ENCODE measurements at regions not wholly inside any gene's neighbourhood (a gene's known extent, or its start where the extent isn't known, plus 50 kb on each side); places are given as distances from the start of the nearest gene placed in this dataset.

DNA sequence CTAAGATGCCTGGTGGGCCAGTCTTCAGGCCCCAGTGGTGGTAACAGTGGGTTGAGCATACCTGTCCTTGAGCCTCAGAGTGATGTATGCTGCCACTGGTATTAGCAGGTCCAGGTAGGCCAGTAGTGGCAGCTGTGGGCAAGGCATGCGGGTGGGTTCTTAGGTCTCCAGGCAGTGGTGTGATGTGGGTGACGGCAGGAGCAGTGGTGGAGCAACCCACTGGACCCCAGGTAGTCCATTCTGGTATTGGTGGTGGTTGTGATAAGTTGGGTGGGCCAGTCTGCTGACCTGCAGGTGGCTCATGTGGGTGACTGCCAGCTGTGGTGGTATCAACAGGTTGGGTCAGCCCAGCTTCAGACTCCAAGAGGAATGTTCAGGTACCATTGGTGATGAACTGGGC, 165.0 kb upstream of the GORAB start:
- CTCF ChIA-PET (ENCODE audit: partially characterized antibody), result no interaction called here
- peaks cover 0 to 20% (median 5%) of the 10 kb centered on the region in 8 donors for H3K9me3 Mint-ChIP-seq
- Histone ChIP-seq H3K36me3 (ENCODE audit: insufficient read depth, low read length) (no peaks in the 10 kb centered on the region), H3K9me3 (ENCODE audit: control insufficient read depth in 1 of 2, low read length in 2 of 2) (no peaks in the 10 kb centered on the region), H3K4me3 (ENCODE audit: low read length in 2 of 2) (no peak overlapping the region), H3K4me1 (ENCODE audit: insufficient read depth, low read length) (no peaks in the 10 kb centered on the region), H3K27me3 (ENCODE audit: insufficient read depth, low read length) (no peaks in the 10 kb centered on the region), H3K27ac (ENCODE audit: low read depth, low read length) (no peak overlapping the region)
- H3K4me3 Mint-ChIP-seq, result no peak overlapping the region
- H3K27me3 Mint-ChIP-seq, result peaks cover 3 to 11% of the 10 kb centered on the region in 2 donors
- intact Hi-C loops (cut with micrococcal nuclease), result no loop called here
- POLR2A ChIA-PET (ENCODE audit: partially characterized antibody), result no interaction called here
- H3K36me3 Mint-ChIP-seq, result no peaks in the 10 kb centered on the region
- H3K27ac Mint-ChIP-seq, result no peak overlapping the region
- DNase-seq, result no peak
- no peaks in the 10 kb centered on the region for H3K4me1 Mint-ChIP-seq

DNA sequence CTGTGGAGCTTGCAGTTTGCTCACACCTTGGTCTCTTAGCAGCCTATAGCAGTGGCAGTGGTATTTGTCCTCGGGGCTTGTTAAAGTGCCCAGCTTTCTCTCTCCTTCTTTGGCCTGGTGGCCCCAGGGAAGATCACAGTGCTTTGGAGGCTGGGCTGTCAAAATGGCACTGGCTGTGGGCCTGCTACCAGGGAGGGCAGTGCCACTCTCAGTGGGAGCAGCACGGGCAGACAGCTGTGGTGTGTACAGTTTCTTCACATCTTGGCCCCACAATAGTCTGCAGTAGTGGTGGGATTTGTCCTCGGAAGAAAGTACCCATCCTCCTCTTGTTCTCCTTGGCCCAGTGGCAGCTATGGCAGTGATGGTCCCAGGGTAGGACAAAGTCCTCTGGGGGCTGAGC, 164.4 kb upstream of the GORAB start:
- no peak for DNase-seq
- no peak overlapping the region for H3K4me3 Mint-ChIP-seq
- H3K27ac ChIP-seq (ENCODE audit: low read depth, low read length), result no peak overlapping the region
- H3K27me3 Mint-ChIP-seq, result peaks cover 3 to 11% of the 10 kb centered on the region in 2 donors
- H3K4me3 ChIP-seq (ENCODE audit: low read length in 2 of 2), result no peak overlapping the region
- H3K4me1 Mint-ChIP-seq, result no peaks in the 10 kb centered on the region
- H3K27ac Mint-ChIP-seq, result no peak overlapping the region
- H3K9me3 ChIP-seq (ENCODE audit: control insufficient read depth in 1 of 2, low read length in 2 of 2), result no peaks in the 10 kb centered on the region
- peaks cover 0 to 20% (median 5%) of the 10 kb centered on the region in 8 donors for H3K9me3 Mint-ChIP-seq
- ChIA-PET CTCF (ENCODE audit: partially characterized antibody) (no interaction called here), POLR2A (ENCODE audit: partially characterized antibody) (no interaction called here)
- intact Hi-C loops (cut with micrococcal nuclease), result no loop called here
- no peaks in the 10 kb centered on the region for H3K4me1 ChIP-seq (ENCODE audit: insufficient read depth, low read length)
- no peaks in the 10 kb centered on the region for H3K36me3 Mint-ChIP-seq
- no peaks in the 10 kb centered on the region for H3K27me3 ChIP-seq (ENCODE audit: insufficient read depth, low read length)
- H3K36me3 ChIP-seq (ENCODE audit: insufficient read depth, low read length), result no peaks in the 10 kb centered on the region

DNA sequence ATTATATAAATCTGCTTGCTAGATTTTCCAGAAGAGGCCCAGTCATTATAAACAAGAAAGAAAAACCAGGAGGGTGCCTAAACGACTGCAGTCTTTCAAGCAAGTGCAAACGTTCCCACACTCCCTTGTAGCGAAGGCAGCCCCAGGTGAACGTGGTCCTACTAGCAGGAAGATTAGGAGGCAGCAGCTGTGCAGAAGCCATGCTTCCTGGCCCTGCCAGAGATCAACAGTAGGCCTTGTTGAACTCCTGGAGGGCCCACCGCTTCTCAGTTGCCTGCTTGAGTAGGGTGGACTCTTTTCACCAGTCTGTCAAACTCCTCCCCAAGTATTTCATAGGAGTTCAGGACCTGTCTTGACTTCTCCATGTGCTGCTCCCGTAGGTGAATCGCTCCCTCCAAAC, 163.0 kb upstream of the GORAB start:
- no peaks in the 10 kb centered on the region for H3K9me3 ChIP-seq (ENCODE audit: control insufficient read depth in 1 of 2, low read length in 2 of 2)
- ChIA-PET POLR2A (ENCODE audit: partially characterized antibody) (no interaction called here), CTCF (ENCODE audit: partially characterized antibody) (no interaction called here)
- H3K27me3 Mint-ChIP-seq, result peaks cover 3 to 11% of the 10 kb centered on the region in 2 donors
- H3K36me3 Mint-ChIP-seq, result no peaks in the 10 kb centered on the region
- no peaks in the 10 kb centered on the region for H3K4me1 ChIP-seq (ENCODE audit: insufficient read depth, low read length)
- H3K4me3 Mint-ChIP-seq, result no peak overlapping the region
- H3K4me3 ChIP-seq (ENCODE audit: low read length in 2 of 2), result no peak overlapping the region
- H3K27ac Mint-ChIP-seq, result no peak overlapping the region
- H3K9me3 Mint-ChIP-seq, result peaks cover 0 to 20% (median 6%) of the 10 kb centered on the region in 8 donors
- intact Hi-C loops (cut with micrococcal nuclease), result no loop called here
- H3K27me3 ChIP-seq (ENCODE audit: insufficient read depth, low read length), result no peaks in the 10 kb centered on the region
- no peaks in the 10 kb centered on the region for H3K36me3 ChIP-seq (ENCODE audit: insufficient read depth, low read length)
- no peaks in the 10 kb centered on the region for H3K4me1 Mint-ChIP-seq
- DNase-seq, result no peak
- no peak overlapping the region for H3K27ac ChIP-seq (ENCODE audit: low read depth, low read length)

DNA sequence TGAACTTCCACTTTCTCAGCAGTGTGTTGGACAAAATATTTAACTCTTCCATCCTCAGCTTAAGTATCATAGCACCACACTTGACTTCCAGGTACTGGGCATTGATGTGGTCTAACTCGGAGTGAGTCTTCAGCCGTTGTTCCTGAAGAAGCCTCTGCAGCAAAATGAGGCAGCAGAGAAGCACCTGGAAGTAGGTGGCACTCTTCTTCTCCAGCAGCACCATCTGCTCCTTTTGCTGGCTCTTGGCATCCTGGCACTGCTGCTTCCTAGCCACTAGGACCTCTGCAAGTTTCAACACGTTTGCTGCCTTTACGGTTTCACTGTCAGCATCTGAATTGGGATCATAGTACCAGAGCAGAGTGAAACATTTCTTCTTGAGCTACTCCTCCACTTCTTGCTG, 162.5 kb upstream of the GORAB start:
- no peaks in the 10 kb centered on the region for H3K9me3 ChIP-seq (ENCODE audit: control insufficient read depth in 1 of 2, low read length in 2 of 2)
- H3K27me3 ChIP-seq (ENCODE audit: insufficient read depth, low read length), result no peaks in the 10 kb centered on the region
- POLR2A ChIA-PET (ENCODE audit: partially characterized antibody), result no interaction called here
- Mint-ChIP-seq H3K9me3 (peaks cover 0 to 20% (median 6%) of the 10 kb centered on the region in 8 donors), H3K4me1 (no peaks in the 10 kb centered on the region), H3K27ac (no peak overlapping the region), H3K27me3 (peaks cover 3 to 11% of the 10 kb centered on the region in 2 donors), H3K4me3 (no peak overlapping the region), H3K36me3 (no peaks in the 10 kb centered on the region)
- H3K27ac ChIP-seq (ENCODE audit: low read depth, low read length), result no peak overlapping the region
- DNase-seq, result no peak
- no peaks in the 10 kb centered on the region for H3K4me1 ChIP-seq (ENCODE audit: insufficient read depth, low read length)
- H3K4me3 ChIP-seq (ENCODE audit: low read length in 2 of 2), result no peak overlapping the region
- intact Hi-C loops (cut with micrococcal nuclease), result no loop called here
- H3K36me3 ChIP-seq (ENCODE audit: insufficient read depth, low read length), result no peaks in the 10 kb centered on the region
- CTCF ChIA-PET (ENCODE audit: partially characterized antibody), result no interaction called here

GRCh38 chr1:170370087-170370486, 161.9 kb upstream of the GORAB start:
- ChIA-PET CTCF (ENCODE audit: partially characterized antibody) (no interaction called here), POLR2A (ENCODE audit: partially characterized antibody) (no interaction called here)
- Mint-ChIP-seq H3K4me3 (no peak overlapping the region), H3K9me3 (peaks cover 0 to 17% (median 6%) of the 10 kb centered on the region in 8 donors), H3K27ac (no peak overlapping the region), H3K4me1 (no peaks in the 10 kb centered on the region), H3K36me3 (no peaks in the 10 kb centered on the region), H3K27me3 (peaks cover 3 to 8% of the 10 kb centered on the region in 2 donors)
- H3K9me3 ChIP-seq (ENCODE audit: control insufficient read depth in 1 of 2, low read length in 2 of 2), result no peaks in the 10 kb centered on the region
- H3K4me1 ChIP-seq (ENCODE audit: insufficient read depth, low read length), result no peaks in the 10 kb centered on the region
- no peak for DNase-seq
- H3K27me3 ChIP-seq (ENCODE audit: insufficient read depth, low read length), result no peaks in the 10 kb centered on the region
- H3K27ac ChIP-seq (ENCODE audit: low read depth, low read length), result no peak overlapping the region
- intact Hi-C loops (cut with micrococcal nuclease), result no loop called here
- no peaks in the 10 kb centered on the region for H3K36me3 ChIP-seq (ENCODE audit: insufficient read depth, low read length)
- no peak overlapping the region for H3K4me3 ChIP-seq (ENCODE audit: low read length in 2 of 2)

DNA sequence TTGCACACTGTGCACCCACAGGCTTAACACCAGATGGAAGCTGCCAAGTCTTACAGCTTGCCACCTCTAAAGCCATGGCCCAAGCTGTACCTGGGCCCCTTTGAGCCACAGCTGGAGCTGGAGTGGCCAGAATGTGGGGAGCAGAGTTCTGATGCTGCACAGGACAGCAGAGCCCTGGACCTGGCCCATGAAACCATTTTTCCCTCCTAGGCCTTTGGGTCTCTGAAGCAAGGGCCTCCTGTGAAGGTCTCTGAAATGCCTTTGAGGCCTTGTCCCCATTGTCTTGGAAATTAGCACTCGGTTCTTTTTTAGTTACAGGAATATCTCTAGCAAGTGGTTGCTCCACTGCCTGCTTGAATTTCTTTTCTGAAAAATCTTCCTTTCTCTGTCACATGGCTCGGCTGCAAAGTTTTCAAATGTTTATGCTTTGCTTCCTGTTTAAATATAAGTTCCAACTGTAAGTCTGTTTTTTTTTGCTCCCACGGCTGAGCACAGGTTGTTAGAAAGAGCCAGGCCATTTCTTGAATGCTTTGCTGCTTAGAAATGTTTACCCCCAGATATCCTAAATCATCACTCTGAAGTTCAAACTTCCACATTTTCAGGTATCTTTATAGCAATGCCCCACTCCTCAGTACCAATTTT, 156.8 kb upstream of the GORAB start:
- H3K27ac ChIP-seq (ENCODE audit: low read depth, low read length), result no peak overlapping the region
- intact Hi-C loops (cut with micrococcal nuclease), result no loop called here
- H3K9me3 ChIP-seq (ENCODE audit: control insufficient read depth in 1 of 2, low read length in 2 of 2), result no peaks in the 10 kb centered on the region
- Mint-ChIP-seq H3K27ac (no peak overlapping the region), H3K4me1 (no peaks in the 10 kb centered on the region), H3K9me3 (peaks cover 0 to 5% (median 2%) of the 10 kb centered on the region in 8 donors), H3K27me3 (peaks cover 0 to 4% of the 10 kb centered on the region in 2 donors), H3K36me3 (no peaks in the 10 kb centered on the region), H3K4me3 (no peak overlapping the region)
- H3K4me3 ChIP-seq (ENCODE audit: low read length in 2 of 2), result no peak overlapping the region
- no peaks in the 10 kb centered on the region for H3K27me3 ChIP-seq (ENCODE audit: insufficient read depth, low read length)
- ChIA-PET CTCF (ENCODE audit: partially characterized antibody) (no interaction called here), POLR2A (ENCODE audit: partially characterized antibody) (no interaction called here)
- no peak for DNase-seq
- H3K36me3 ChIP-seq (ENCODE audit: insufficient read depth, low read length), result no peaks in the 10 kb centered on the region
- no peaks in the 10 kb centered on the region for H3K4me1 ChIP-seq (ENCODE audit: insufficient read depth, low read length)

GRCh38 chr1:170376801-170377385, 155.1 kb upstream of the GORAB start:
- no peak for DNase-seq
- Mint-ChIP-seq H3K4me3 (no peak overlapping the region), H3K27me3 (peaks cover 0 to 4% of the 10 kb centered on the region in 2 donors), H3K27ac (no peak overlapping the region), H3K9me3 (peaks cover 0 to 5% (median 3%) of the 10 kb centered on the region in 8 donors), H3K36me3 (no peaks in the 10 kb centered on the region), H3K4me1 (no peaks in the 10 kb centered on the region)
- no peaks in the 10 kb centered on the region for H3K36me3 ChIP-seq (ENCODE audit: insufficient read depth, low read length)
- no peak overlapping the region for H3K27ac ChIP-seq (ENCODE audit: low read depth, low read length)
- ChIA-PET POLR2A (ENCODE audit: partially characterized antibody) (no interaction called here), CTCF (ENCODE audit: partially characterized antibody) (no interaction called here)
- H3K4me3 ChIP-seq (ENCODE audit: low read length in 2 of 2), result no peak overlapping the region
- H3K4me1 ChIP-seq (ENCODE audit: insufficient read depth, low read length), result no peaks in the 10 kb centered on the region
- H3K9me3 ChIP-seq (ENCODE audit: control insufficient read depth in 1 of 2, low read length in 2 of 2), result no peaks in the 10 kb centered on the region
- H3K27me3 ChIP-seq (ENCODE audit: insufficient read depth, low read length), result no peaks in the 10 kb centered on the region
- intact Hi-C loops (cut with micrococcal nuclease), result no loop called here
